Aorta (tissue), 5 donors: ENCODE measurements at regions not wholly inside any gene's neighbourhood (a gene's known extent, or its start where the extent isn't known, plus 50 kb on each side); places are given as distances from the start of the nearest gene placed in this dataset.

ENCODE experiments used
- ATAC-seq: fragments of 200-7000 bp; cut with Tn5 transposase; one replicate; pipeline ENCODE4 v1.9.1; 2022; ENCODE audit warnings: moderate library complexity; ENCODE audit not compliant: low FRiP score
- DNase-seq, 2 donors: peaks; one replicate each; pipeline ENCODE4 v3.0.0-alpha.2; 2020
- H3K27ac ChIP-seq, 2 donors: one replicate each; pipeline ENCODE4 v1.5.1; 2013; ENCODE audit warnings: low read length in 2 of 2, mild to moderate bottlenecking in 2 of 2, moderate library complexity in 2 of 2, control low read depth in 1 of 2, inconsistent platforms in 1 of 2, low read depth in 1 of 2
- H3K27me3 ChIP-seq, 2 donors: one replicate each; pipeline ENCODE4 v1.6.1; 2013; ENCODE audit warnings: control low read depth in 1 of 2, low read length in 1 of 2, mild to moderate bottlenecking in 1 of 2, moderate library complexity in 1 of 2; ENCODE audit not compliant: insufficient read depth in 2 of 2, control insufficient read depth in 1 of 2
- H3K36me3 ChIP-seq, 2 donors: one replicate each; pipeline ENCODE4 v1.6.1; 2013; ENCODE audit warnings: control low read depth in 1 of 2, low read length in 1 of 2, mild to moderate bottlenecking in 1 of 2; ENCODE audit not compliant: insufficient read depth in 2 of 2, control insufficient read depth in 1 of 2
- H3K4me1 ChIP-seq, 2 donors: one replicate each; pipeline ENCODE4 v1.6.1; 2013; ENCODE audit warnings: low read length in 2 of 2, control low read depth in 1 of 2, mild to moderate bottlenecking in 1 of 2, moderate library complexity in 1 of 2; ENCODE audit not compliant: insufficient read depth in 2 of 2, control insufficient read depth in 1 of 2
- H3K4me3 ChIP-seq, 2 donors: one replicate each; pipeline ENCODE4 v1.5.1; 2013; ENCODE audit warnings: low read length in 2 of 2, control low read depth in 1 of 2, mild to moderate bottlenecking in 1 of 2
- H3K9me3 ChIP-seq: one replicate; pipeline ENCODE4 v1.6.1; 2013; ENCODE audit warnings: mild to moderate bottlenecking, low read length; ENCODE audit not compliant: control insufficient read depth
- WGBS, 2 donors: extraction: QIAGEN DNeasy Blood & Tissue Kit; methylation state at CpG; one replicate each; pipeline ENCODE4 v1.1.7; 2013; 5-methylcytosine and 5-hydroxymethylcytosine counted together
- intact Hi-C, 2 donors: fragments of 100-400 bp; cut with DNase I; formaldehyde crosslinking; loops; one replicate each; pipeline versions ENCODE4 v1.14.2 to v1.15.0; 2022
- donor health status: healthy with polysubstance abuse.
- donor health status: Bipolar disorder and iron deficiency.
- donor health status: DM: no; HTN: no; CAD: no.
- donor health status: DM: no; HTN: no; CAD: no.
- donor health status: DM: yes; HTN: yes; CAD: no.

- DNase-seq (no peak), ATAC-seq (no peak)
- Histone ChIP-seq H3K9me3 (no peaks in the 10 kb centered on the region), H3K27me3 (peaks cover 0 to 2% of the 10 kb centered on the region in 2 donors), H3K4me3 (no peak overlapping the region), H3K27ac (no peak overlapping the region), H3K4me1 (no peaks in the 10 kb centered on the region), H3K36me3 (no peaks in the 10 kb centered on the region)
- intact Hi-C loops = no loop called here
- WGBS, 2 donors = 91 to 94% methylated on average over 2 of the region's 2 CpGs
These were observed 369.0 kb downstream of the ARHGEF28 start for GRCh38 chr5:73994963-73995362.
